Gastroesophageal sphincter (tissue), 4 donors: ENCODE measurements at regions not wholly inside any gene's neighbourhood (a gene's known extent, or its start where the extent isn't known, plus 50 kb on each side); places are given as distances from the start of the nearest gene placed in this dataset.

Experiments
- ATAC-seq: fragments of 150-250 bp; one replicate; pipeline ENCODE4 v1.9.1; 2016; ENCODE audit warnings: mild to moderate bottlenecking, moderate library complexity
- H3K27ac ChIP-seq, 4 donors: fragments of 200-600 bp; sonication (generic) in 3 of 4; 1 replicate in 3 of 4; 2 replicates in 1 of 4; pipeline ENCODE4 v1.5.1; 2016 to 2019
- H3K27me3 ChIP-seq: fragments of 200-600 bp; sonication (generic); one replicate; pipeline ENCODE4 v1.5.1; 2019
- H3K36me3 ChIP-seq, 2 donors: fragments of 200-600 bp; sonication (generic); one replicate each; pipeline ENCODE4 v1.5.1; 2019; ENCODE audit warnings: control low read depth in 1 of 2
- H3K4me1 ChIP-seq, 3 donors: fragments of 200-600 bp; sonication (generic); 1 replicate in 2 of 3; 2 replicates in 1 of 3; pipeline ENCODE4 v1.5.1; 2016 to 2019; ENCODE audit warnings: control low read depth in 2 of 3
- H3K4me3 ChIP-seq, 2 donors: fragments of 200-600 bp; sonication (generic); one replicate each; pipeline ENCODE4 v1.5.1; 2019; ENCODE audit warnings: mild to moderate bottlenecking in 1 of 2, moderate library complexity in 1 of 2
- H3K9me3 ChIP-seq, 3 donors: fragments of 200-600 bp; sonication (generic); one replicate each; pipeline ENCODE4 v1.5.1; 2017 to 2019; ENCODE audit warnings: control low read depth in 2 of 3
- EP300 ChIP-seq: sonication (generic); formaldehyde crosslinking; IDR thresholded peaks from one replicate; pipeline ENCODE4 v1.6.1; 2017; ENCODE audit warnings: antibody characterized with exemption, mild to moderate bottlenecking
- POLR2A ChIP-seq, 2 donors: fragments of 450-650 bp; IDR thresholded peaks; one replicate each; pipeline ENCODE4 v1.6.1; 2017; ENCODE audit warnings: antibody characterized with exemption in 2 of 2, mild to moderate bottlenecking in 2 of 2, moderate library complexity in 1 of 2
- POLR2AphosphoS5 ChIP-seq: sonication (generic); formaldehyde crosslinking; IDR thresholded peaks from one replicate; pipeline ENCODE4 v1.6.1; 2017; ENCODE audit warnings: antibody characterized with exemption
- WGBS, 2 donors: methylation state at CpG; one replicate each; pipeline ENCODE4 v1.1.5; 2018; ENCODE audit warnings: low coverage in 1 of 2; 5-methylcytosine and 5-hydroxymethylcytosine counted together
- TF ChIP-seq, protein P1 (sequence below), 4 experiments: fragments of 200-600 bp in 2 of 4; fragments of 450-650 bp in 2 of 4; sonication (generic) in 1 of 4; IDR thresholded peaks; one replicate each; pipeline ENCODE4 v1.5.1; 2017 to 2019; ENCODE audit warnings: antibody characterized with exemption in 4 of 4, mild to moderate bottlenecking in 2 of 4, moderate library complexity in 2 of 4

DNA sequence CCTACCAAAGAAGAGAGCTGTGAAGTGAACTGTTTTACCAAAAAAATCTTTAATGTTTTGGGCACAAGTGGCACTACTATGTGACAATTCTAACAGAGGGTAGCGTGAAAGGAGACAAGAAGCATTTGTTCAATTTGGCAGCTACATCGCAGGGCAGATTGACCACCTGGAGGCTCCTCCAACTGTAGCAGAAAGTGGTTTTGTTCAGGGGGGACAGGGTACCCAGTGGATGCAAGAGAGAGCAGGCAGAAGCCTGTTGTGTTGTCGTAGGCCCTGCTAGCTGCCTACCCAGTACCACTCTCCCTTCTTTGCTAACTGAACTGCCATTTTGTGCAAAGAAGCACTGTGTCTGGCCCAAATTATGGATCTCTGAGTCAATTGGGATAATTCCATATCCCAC lies 54.8 kb upstream of the SYN2 start:
- no peak for TF ChIP-seq POLR2A (IDR thresholded peaks at IDR 0.05)
- no peak for TF ChIP-seq POLR2AphosphoS5
- TF ChIP-seq, protein P1, sequence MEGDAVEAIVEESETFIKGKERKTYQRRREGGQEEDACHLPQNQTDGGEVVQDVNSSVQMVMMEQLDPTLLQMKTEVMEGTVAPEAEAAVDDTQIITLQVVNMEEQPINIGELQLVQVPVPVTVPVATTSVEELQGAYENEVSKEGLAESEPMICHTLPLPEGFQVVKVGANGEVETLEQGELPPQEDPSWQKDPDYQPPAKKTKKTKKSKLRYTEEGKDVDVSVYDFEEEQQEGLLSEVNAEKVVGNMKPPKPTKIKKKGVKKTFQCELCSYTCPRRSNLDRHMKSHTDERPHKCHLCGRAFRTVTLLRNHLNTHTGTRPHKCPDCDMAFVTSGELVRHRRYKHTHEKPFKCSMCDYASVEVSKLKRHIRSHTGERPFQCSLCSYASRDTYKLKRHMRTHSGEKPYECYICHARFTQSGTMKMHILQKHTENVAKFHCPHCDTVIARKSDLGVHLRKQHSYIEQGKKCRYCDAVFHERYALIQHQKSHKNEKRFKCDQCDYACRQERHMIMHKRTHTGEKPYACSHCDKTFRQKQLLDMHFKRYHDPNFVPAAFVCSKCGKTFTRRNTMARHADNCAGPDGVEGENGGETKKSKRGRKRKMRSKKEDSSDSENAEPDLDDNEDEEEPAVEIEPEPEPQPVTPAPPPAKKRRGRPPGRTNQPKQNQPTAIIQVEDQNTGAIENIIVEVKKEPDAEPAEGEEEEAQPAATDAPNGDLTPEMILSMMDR (IDR thresholded peaks at IDR 0.05) = no peak
- no peak for TF ChIP-seq EP300

DNA sequence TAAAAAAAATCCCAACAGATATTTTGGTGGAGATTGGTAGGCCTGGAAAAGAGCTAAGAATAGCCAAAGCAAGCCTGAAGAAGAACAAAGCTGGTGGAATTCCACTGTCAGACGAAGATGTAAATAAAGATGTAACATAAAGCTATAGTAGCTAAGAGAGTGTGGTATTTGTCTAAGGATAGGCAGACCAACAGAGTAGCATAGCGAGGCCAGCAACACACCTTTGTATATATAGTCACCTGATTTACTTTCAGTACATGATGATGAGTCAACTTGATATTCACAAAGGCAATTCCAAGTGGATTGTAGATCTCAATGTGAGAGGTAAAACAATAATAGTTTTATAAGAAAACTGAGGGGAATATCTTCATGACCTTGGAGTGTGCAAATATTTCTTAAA lies 53.6 kb upstream of the SYN2 start:
- no peak for ATAC-seq
- Histone ChIP-seq H3K4me1 (no peaks in the 10 kb centered on the region), H3K27ac (no peak overlapping the region), H3K9me3 (no peaks in the 10 kb centered on the region), H3K4me3 (no peak overlapping the region), H3K27me3 (peaks cover 11% of the 10 kb centered on the region), H3K36me3 (no peaks in the 10 kb centered on the region)
- TF ChIP-seq, protein P1 (IDR thresholded peaks at IDR 0.05) = no peak
- TF ChIP-seq EP300 (no peak), POLR2AphosphoS5 (no peak), POLR2A (IDR thresholded peaks at IDR 0.05) (no peak)
- 62 to 67% methylated on average over 2 of the region's 2 CpGs for WGBS, 2 donors

More for the DNA sequence above, 54.8 kb upstream of the SYN2 start:
- Histone ChIP-seq H3K36me3 (no peaks in the 10 kb centered on the region), H3K4me3 (no peak overlapping the region), H3K9me3 (no peaks in the 10 kb centered on the region), H3K27me3 (peaks cover 8% of the 10 kb centered on the region), H3K4me1 (no peaks in the 10 kb centered on the region), H3K27ac (no peak overlapping the region)
- 71 to 95% methylated on average over 2 to 3 of the region's 3 CpGs for WGBS, 2 donors
- no peak for ATAC-seq

DNA sequence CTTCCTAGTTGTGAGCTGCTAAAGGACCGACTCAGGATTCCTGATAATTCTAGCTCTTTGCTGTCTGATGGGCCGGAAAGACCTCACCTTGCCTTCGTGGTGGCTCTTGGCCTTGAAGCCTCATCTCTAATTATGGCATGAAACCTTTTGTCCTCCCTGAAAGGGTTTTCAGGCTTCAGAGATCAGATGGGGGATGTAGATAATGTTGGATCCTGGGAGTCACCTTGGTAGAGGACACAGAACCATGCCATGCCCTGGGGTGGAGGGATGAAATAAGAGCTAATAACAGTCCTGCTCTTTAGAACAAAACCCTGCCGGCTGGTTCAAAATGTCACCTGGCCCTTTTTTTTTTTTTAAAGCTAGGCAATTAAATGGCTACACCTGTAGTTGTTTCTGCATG lies 50.8 kb upstream of the SYN2 start:
- Histone ChIP-seq H3K4me1 (no peaks in the 10 kb centered on the region), H3K4me3 (no peak overlapping the region), H3K36me3 (no peaks in the 10 kb centered on the region), H3K9me3 (no peaks in the 10 kb centered on the region), H3K27ac (no peak overlapping the region), H3K27me3 (peaks cover 4% of the 10 kb centered on the region)
- TF ChIP-seq, protein P1 (IDR thresholded peaks at IDR 0.05) = no peak
- TF ChIP-seq POLR2AphosphoS5 (no peak), EP300 (no peak), POLR2A (IDR thresholded peaks at IDR 0.05) (no peak)
- WGBS, 2 donors = 71 to 78% methylated on average over 3 to 4 of the region's 4 CpGs
- no peak for ATAC-seq

- peaks cover 3% of the 10 kb centered on the region for H3K27me3 ChIP-seq
- no peaks in the 10 kb centered on the region for H3K9me3 ChIP-seq
- no peak overlapping the region for H3K4me3 ChIP-seq
- TF ChIP-seq, protein P1 (IDR thresholded peaks at IDR 0.05) = no peak
- TF ChIP-seq POLR2A (IDR thresholded peaks at IDR 0.05) (no peak), EP300 (no peak), POLR2AphosphoS5 (no peak)
- 22 to 43% methylated on average over 6 of the region's 6 CpGs for WGBS, 2 donors
- ATAC-seq = no peak
- H3K36me3 ChIP-seq = no peaks in the 10 kb centered on the region
- no peaks in the 10 kb centered on the region for H3K4me1 ChIP-seq
- H3K27ac ChIP-seq = no peak overlapping the region
Measured at GRCh38 chr3:11953778-11954177, 50.4 kb upstream of the SYN2 start.

GRCh38 chr3:11954312-11954934 lies 49.8 kb upstream of the SYN2 start:
- Histone ChIP-seq H3K27ac (no peak overlapping the region), H3K4me1 (no peaks in the 10 kb centered on the region), H3K4me3 (no peak overlapping the region), H3K9me3 (peaks cover 0 to 4% (median 0%) of the 10 kb centered on the region in 3 donors), H3K27me3 (peaks cover 3% of the 10 kb centered on the region), H3K36me3 (no peaks in the 10 kb centered on the region)
- WGBS, 2 donors = 35 to 75% methylated on average over 2 to 7 of the region's 8 CpGs
- TF ChIP-seq, protein P1 (IDR thresholded peaks at IDR 0.05) = no peak
- TF ChIP-seq EP300 (no peak), POLR2AphosphoS5 (no peak), POLR2A (IDR thresholded peaks at IDR 0.05) (no peak)
- ATAC-seq = no peak
